Mesodermal cell (in vitro differentiated cells): ENCODE measurements at regions not wholly inside any gene's neighbourhood (a gene's known extent, or its start where the extent isn't known, plus 50 kb on each side); places are given as distances from the start of the nearest gene placed in this dataset.

ENCODE experiments used
- H3K27ac ChIP-seq: 2 replicates; pipeline ENCODE4 v1.7.0; 2013; ENCODE audit warnings: mild to moderate bottlenecking, low read depth, low read length, moderate library complexity; ENCODE audit not compliant: severe bottlenecking
- H3K36me3 ChIP-seq: 2 replicates; pipeline ENCODE4 v1.7.1; 2013; ENCODE audit warnings: mild to moderate bottlenecking, low read length, moderate library complexity; ENCODE audit not compliant: control insufficient read depth, insufficient read depth
- H3K4me1 ChIP-seq: one replicate; pipeline ENCODE4 v1.7.1; 2013; ENCODE audit warnings: mild to moderate bottlenecking, low read length; ENCODE audit not compliant: insufficient read depth, control insufficient read depth, poor library complexity, severe bottlenecking
- H3K4me3 ChIP-seq: 2 replicates; pipeline ENCODE4 v1.7.0; 2013; ENCODE audit warnings: low read length, control low read depth, mild to moderate bottlenecking; ENCODE audit not compliant: insufficient read depth, poor library complexity, severe bottlenecking; ENCODE audit errors: extremely low read depth
- H3K9me3 ChIP-seq: 2 replicates; pipeline ENCODE4 v1.7.1; 2013; ENCODE audit warnings: mild to moderate bottlenecking, low read length, moderate library complexity; ENCODE audit not compliant: control insufficient read depth
- WGBS, 2 experiments: methylation state at CpG; one replicate each; pipeline ENCODE4 v1.1.5; 2013; ENCODE audit warnings: missing lambda C conversion rate in 2 of 2; ENCODE audit not compliant: insufficient coverage in 2 of 2; 5-methylcytosine and 5-hydroxymethylcytosine counted together

DNA sequence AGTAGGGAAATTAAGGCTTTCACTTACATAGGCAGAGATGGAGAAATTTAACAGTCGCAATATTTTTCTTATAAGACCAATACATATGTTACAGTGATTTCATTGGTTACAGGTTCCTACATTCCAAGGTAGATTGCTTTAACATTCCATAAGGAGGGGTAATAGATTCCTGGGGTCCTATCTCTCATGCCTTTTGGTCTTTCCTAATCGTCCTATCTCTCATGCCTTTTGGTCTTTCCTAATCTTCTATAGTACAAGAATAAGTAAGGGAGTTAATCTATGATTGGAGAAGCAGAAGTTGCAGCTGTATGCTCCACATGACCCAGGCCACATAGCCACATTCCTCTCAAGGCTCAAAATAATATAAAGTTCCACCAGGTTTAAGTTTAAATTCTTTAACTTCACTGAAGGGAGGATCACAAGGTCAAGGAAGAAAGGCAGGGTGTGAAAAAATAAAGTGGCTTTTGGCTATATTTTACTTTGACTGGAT, 285.0 kb upstream of the BOD1L1 start:
- Histone ChIP-seq H3K4me1 (peaks cover 6% of the 10 kb centered on the region), H3K4me3 (no peak overlapping the region), H3K36me3 (no peaks in the 10 kb centered on the region), H3K27ac (no peak overlapping the region), H3K9me3 (no peaks in the 10 kb centered on the region)
- no CpG with 5 or more reads among the region's 2 CpGs for WGBS, 2 experiments

DNA sequence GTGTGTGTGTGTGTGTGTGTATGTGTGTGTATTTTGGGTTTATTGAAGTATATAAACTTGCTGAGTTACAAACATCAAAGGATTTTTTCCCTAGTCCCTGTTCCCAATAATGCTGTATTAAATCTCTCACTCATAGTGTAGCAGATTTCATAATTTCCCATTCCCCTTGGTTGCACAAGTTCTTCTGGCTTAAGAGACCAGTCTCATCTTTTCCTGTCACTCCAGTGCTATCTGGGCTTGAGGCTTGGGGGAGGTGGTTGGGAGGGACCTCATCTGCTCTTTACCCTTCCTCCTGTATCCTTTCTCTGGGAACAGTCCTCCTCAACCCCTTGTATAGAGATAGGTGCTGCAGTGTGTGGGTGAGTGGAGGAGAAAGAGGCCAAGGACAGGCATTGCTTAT, 285.4 kb upstream of the BOD1L1 start:
- no peaks in the 10 kb centered on the region for H3K36me3 ChIP-seq
- peaks cover under 1% of the 10 kb centered on the region for H3K4me1 ChIP-seq
- no peak overlapping the region for H3K27ac ChIP-seq
- no peak overlapping the region for H3K4me3 ChIP-seq
- no peaks in the 10 kb centered on the region for H3K9me3 ChIP-seq

- no peak overlapping the region for H3K4me3 ChIP-seq
- no CpG with 5 or more reads among the region's 1 CpG for WGBS, 2 experiments
- H3K9me3 ChIP-seq, result no peaks in the 10 kb centered on the region
- H3K4me1 ChIP-seq, result peaks cover 30% of the 10 kb centered on the region
- H3K27ac ChIP-seq, result no peak overlapping the region
- no peaks in the 10 kb centered on the region for H3K36me3 ChIP-seq
Observed at GRCh38 chr4:13917015-13917414, 289.5 kb upstream of the BOD1L1 start.

DNA sequence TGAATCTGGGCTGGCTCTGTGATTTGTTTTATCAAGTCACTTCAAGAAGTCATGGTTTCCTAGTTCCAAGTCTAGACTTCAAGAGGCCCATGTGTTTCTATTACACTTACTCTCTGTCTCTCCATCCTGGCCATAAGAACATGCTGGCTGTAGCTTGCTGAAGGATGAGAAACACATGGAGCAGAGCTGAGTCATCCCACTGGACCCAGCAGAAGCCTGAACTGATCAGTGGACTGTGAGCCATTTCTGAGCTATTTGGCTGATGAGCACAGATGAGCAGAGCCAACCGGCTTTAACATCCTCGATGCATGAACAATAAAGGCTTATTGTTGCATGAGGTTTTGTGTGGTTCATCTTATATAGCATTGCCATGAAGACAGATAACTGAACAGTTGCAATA, 290.6 kb upstream of the BOD1L1 start:
- H3K4me1 ChIP-seq, result peaks cover 30% of the 10 kb centered on the region
- H3K27ac ChIP-seq, result peak overlapping the region; percentile 19

DNA sequence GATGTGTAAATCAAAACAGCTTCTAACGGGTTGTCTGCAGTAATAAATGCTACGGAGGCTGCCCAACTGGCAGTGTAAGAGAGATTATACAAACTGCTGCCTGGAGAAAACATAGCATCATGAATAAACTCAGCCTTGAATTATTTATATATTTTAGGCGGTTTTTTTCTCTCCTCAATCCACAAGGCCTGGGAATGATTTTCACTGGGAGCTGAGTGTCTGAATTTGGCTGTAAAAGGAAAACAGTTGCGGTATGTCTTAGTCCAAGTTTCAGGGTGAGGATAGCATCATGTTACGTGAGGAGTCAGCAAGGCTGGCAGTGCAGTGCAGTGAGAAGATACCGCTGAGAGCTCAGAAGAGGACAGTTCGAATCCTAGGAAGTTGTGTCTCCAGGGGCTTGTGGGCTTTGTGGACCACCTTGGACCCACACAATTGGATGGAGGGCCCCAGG, 291.5 kb upstream of the BOD1L1 start:
- 89 to 90% methylated on average over 4 to 5 of the region's 7 CpGs for WGBS, 2 experiments
- H3K4me3 ChIP-seq, result no peak overlapping the region
- peaks cover 30% of the 10 kb centered on the region for H3K4me1 ChIP-seq
- no peaks in the 10 kb centered on the region for H3K9me3 ChIP-seq
- H3K27ac ChIP-seq, result no peak overlapping the region
- no peaks in the 10 kb centered on the region for H3K36me3 ChIP-seq

More for the DNA sequence above, 290.6 kb upstream of the BOD1L1 start:
- Histone ChIP-seq H3K9me3 (no peaks in the 10 kb centered on the region), H3K36me3 (no peaks in the 10 kb centered on the region), H3K4me3 (no peak overlapping the region)
- WGBS, 2 experiments, result 100% methylated on average over 2 of the region's 2 CpGs; no CpG with 5 or more reads in 1 of the 2 experiments

DNA sequence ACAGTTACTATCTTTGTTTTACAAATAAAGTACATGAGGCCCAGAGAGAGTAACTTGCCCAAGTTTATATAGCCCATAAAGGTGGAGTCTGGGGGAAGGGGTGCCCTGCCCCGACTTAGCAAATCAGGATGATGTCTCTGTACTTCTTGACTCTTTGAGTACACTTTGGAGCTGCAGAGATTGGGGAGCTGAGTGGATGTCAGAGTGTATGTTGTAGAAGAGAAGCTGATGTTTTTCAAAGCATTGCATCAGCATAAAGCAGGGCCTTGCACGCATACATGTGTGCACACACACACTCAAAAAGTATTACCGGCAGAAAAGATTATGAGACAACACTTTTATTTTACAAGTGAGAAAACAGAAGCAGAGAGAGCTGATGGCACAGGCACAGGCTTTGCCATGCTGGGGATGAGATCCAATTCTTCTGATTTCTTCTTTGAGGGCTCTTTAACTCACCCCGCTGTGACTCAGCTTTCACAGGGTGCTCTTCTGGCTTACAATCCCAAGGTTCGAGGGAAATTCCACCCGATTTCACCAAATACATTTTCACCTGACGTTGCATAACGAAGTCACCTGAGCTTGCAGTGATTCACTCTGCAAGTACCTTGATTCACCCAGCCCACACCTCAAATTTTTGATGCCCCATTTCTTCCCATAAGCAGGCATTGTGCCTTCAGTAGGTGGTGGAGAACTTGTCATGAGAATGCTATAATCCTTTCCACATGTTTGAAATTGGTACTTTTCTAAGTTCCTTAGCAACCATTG, 292.8 kb upstream of the BOD1L1 start:
- Histone ChIP-seq H3K36me3 (no peaks in the 10 kb centered on the region), H3K4me3 (no peak overlapping the region), H3K4me1 (peaks cover 30% of the 10 kb centered on the region), H3K27ac (peak overlapping the region; percentile 96), H3K9me3 (no peaks in the 10 kb centered on the region)
- WGBS, 2 experiments, result 92% methylated on average over 6 of the region's 8 CpGs

GRCh38 chr4:13920901-13921300, 293.4 kb upstream of the BOD1L1 start:
- H3K4me3 ChIP-seq, result no peak overlapping the region
- H3K9me3 ChIP-seq, result no peaks in the 10 kb centered on the region
- WGBS, 2 experiments, result 61% methylated on average over 2 of the region's 3 CpGs; no CpG with 5 or more reads in 1 of the 2 experiments
- H3K27ac ChIP-seq, result peak overlapping the region; percentile 96
- H3K36me3 ChIP-seq, result no peaks in the 10 kb centered on the region
- peaks cover 30% of the 10 kb centered on the region for H3K4me1 ChIP-seq

- Histone ChIP-seq H3K4me1 (peaks cover 30% of the 10 kb centered on the region), H3K27ac (no peak overlapping the region)
Observed at GRCh38 chr4:13921805-13922204, 294.3 kb upstream of the BOD1L1 start.

GRCh38 chr4:13922459-13922858, 294.9 kb upstream of the BOD1L1 start:
- H3K27ac ChIP-seq, result no peak overlapping the region
- no peaks in the 10 kb centered on the region for H3K9me3 ChIP-seq
- H3K4me1 ChIP-seq, result peaks cover 30% of the 10 kb centered on the region
- 92 to 100% methylated on average over 1 to 2 of the region's 2 CpGs for WGBS, 2 experiments
- no peak overlapping the region for H3K4me3 ChIP-seq
- no peaks in the 10 kb centered on the region for H3K36me3 ChIP-seq

More at GRCh38 chr4:13921805-13922204, 294.3 kb upstream of the BOD1L1 start:
- Histone ChIP-seq H3K4me3 (no peak overlapping the region), H3K36me3 (no peaks in the 10 kb centered on the region), H3K9me3 (no peaks in the 10 kb centered on the region)
- WGBS, 2 experiments, result 83 to 92% methylated on average over 1 of the region's 1 CpG

- Histone ChIP-seq H3K4me3 (no peak overlapping the region), H3K9me3 (no peaks in the 10 kb centered on the region), H3K36me3 (no peaks in the 10 kb centered on the region), H3K4me1 (peaks cover 30% of the 10 kb centered on the region), H3K27ac (no peak overlapping the region)
- WGBS, 2 experiments, result 33 to 55% methylated on average over 3 to 4 of the region's 4 CpGs
Observed at GRCh38 chr4:13922873-13923645, 295.5 kb upstream of the BOD1L1 start.
